Activated CD4-positive, alpha-beta T cell treated with anti-CD3 and anti-CD28 coated beads, Interleukin-10, Interleukin-2, amounts not matched to agents 100 ng/mL and 50 ng/mL, durations not matched to agents 16 hours and 8 hours (primary cell): ENCODE measurements at regions not wholly inside any gene's neighbourhood (a gene's known extent, or its start where the extent isn't known, plus 50 kb on each side); places are given as distances from the start of the nearest gene placed in this dataset.
"Not testable (repeated sequence)": the region's sequence is repeated elsewhere in the genome, so short reads cannot be mapped to it uniquely, and the experiment has no call there.

ENCODE experiments used
- DNase-seq: peaks from one replicate; pipeline ENCODE4 v3.0.0-alpha.2; 2020

DNA sequence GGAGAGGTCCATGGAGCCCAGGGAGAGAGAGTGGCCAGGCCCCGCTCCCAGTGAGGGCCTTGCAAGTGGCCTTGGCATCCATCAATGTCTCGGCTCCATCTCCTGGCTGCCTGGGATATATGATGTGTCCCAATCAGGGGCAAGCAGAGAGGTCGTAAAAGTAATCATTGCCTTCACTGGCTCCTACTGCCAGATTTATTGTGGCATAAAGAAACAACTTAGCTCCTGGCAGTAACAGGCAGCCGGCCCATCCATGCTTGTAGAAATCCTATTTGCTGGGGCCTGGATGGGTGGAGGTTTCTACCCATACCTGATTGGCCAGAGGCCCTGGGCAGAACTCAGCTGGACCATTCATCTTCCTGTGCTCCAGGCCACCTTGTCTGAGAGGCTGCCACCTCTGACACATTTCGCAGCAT is 272.6 kb downstream of the MATN1 start:
- DNase-seq = no peak

- no peak for DNase-seq
Observed at GRCh38 chr1:30450148-30450817, 273.1 kb downstream of the MATN1 start.

DNA sequence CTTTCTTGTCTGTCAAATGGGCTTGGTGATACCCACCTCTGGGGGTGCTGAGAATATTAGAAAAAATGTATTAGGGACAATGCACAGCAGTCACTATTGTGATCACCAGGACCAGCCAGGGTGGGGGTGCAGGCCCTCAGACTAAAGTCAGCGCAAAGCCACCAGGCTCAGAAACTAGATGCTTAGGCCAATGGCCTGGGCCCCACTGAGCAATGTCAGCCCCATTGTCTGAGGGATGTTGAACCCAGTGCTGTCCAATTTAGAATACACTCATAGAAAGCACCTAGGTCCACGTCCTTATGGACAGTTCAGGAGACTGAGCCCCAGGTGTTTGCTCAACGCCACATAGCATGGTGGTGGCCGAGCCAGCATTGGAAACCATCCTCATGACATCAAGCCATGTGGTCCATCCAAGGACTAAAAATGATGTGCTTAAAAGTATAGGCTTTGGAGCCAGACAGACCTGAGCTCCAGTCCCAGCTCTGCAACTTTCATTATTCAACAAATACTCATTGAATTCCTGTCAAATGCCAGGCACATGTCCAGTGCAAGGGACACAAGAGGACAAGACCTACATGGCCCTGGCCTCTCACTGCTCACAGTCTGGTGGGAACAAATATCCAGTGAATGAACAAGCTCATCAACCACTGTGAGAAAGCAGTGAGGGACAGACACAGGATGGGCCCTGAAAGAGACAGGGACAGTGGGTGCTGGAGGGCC is 273.8 kb downstream of the MATN1 start:
- DNase-seq = no peak

- no peak for DNase-seq
Observed at GRCh38 chr1:30449003-30449402, 274.4 kb downstream of the MATN1 start.

GRCh38 chr1:30447701-30448100 is 275.7 kb downstream of the MATN1 start:
- DNase-seq = no peak

GRCh38 chr1:30447080-30447479 is 276.3 kb downstream of the MATN1 start:
- no peak for DNase-seq

DNA sequence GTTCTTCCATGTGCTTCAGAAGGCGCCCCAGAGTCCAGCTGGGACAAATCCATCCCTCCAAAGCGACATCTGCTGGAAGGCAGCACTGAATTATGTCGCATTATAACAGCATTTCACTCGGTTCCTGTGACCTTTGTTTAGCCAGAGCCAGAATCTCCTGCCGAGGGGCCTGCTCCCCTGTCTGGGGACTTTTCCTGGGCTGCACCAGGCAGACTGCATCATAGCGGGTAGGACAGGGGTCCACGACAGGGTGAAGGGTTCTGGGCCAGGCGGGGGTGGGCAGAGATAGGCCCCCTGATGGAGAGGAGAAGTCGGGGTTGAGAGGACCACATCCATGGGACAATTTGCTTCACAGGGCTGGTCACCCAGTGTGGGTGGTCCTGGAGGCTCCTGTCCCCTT is 276.9 kb downstream of the MATN1 start:
- no peak for DNase-seq

GRCh38 chr1:30446095-30446494 is 277.3 kb downstream of the MATN1 start:
- no peak for DNase-seq

GRCh38 chr1:30445449-30445848 is 277.9 kb downstream of the MATN1 start:
- DNase-seq = no peak

GRCh38 chr1:30444850-30445249 is 278.5 kb downstream of the MATN1 start:
- DNase-seq = no peak

- DNase-seq = no peak
Observed at GRCh38 chr1:30444401-30444800, 279.0 kb downstream of the MATN1 start.

- DNase-seq = not testable (repeated sequence)
Observed at GRCh38 chr1:30438274-30438673, 285.1 kb downstream of the MATN1 start.

DNA sequence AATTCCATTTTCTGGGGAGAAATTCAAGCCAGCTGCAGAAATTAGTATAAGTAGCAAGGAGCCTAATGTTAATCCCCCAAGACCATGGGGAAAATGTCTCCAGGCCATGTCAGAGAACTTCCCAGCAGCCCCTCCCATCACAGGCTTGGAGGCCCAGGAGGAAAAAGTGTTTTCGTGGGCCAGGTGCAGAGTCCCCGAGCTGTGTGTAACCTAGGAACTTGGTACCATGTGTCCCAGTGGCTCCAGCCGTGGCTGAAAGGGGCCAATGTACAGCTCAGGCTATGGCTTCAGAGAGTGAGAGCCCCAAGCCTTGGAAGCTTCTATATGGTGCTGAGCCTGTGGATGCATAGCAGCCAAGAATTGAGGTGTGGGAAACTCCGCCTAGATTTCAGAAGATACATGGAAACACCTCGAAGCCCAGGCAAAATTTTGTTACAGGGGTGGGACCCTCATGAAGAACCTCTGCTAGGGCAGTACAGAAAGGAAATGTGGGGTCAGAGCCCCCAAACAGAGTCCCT is 286.3 kb downstream of the MATN1 start:
- DNase-seq = no peak

GRCh38 chr1:30427545-30427944 is 295.8 kb downstream of the MATN1 start:
- no peak for DNase-seq

- DNase-seq = no peak
Observed at GRCh38 chr1:30425046-30425445, 298.3 kb downstream of the MATN1 start.

- DNase-seq = no peak
Observed at GRCh38 chr1:30423570-30423969, 299.8 kb downstream of the MATN1 start.

- no peak for DNase-seq
Observed at GRCh38 chr1:30422251-30422650, 301.1 kb downstream of the MATN1 start.

DNA sequence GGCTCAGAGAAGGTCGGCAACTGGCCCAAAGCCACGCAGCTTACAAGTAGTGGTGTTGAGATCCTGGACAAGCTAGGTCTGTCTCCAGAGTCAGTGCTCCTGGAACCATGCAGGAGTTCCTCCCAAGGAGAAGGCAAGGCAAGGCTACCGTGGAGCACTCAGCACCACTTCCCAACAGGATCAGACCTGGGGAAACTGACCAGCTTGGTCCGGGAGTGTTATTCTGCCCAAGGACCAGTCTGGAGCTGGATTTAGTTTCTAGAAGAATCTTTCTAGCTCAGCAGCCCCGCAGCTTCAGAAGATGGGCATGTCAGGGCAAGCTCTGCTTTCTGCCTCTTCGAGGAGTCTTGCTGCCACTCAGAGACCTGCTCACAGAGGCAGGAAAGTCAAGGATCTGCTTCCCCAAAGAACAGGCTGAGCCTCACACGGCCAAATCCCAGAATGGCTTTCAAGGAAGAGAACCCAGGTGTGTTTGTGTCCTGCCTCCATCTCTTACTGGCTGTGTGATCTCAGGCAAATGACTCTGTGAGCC is 302.8 kb downstream of the MATN1 start:
- no peak for DNase-seq

DNA sequence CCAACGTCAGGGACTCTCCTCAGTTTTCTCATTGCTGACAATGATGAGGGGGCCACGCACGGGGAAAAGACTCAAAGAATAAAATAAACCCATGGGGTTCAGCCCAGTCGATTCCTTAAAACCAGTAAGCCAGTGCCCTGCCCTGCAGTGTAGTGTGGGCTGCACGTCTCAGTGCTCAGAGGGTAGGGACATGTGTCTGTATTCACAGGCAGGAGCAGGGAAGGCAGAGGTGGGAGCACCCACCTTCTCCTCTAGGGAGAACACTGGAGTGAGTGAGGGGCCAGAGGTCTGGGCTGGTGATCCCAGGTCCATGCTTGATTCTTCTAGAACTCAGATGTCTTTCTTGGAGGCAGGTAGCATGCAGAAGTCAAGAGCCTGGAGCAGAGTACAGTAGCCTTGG is 303.6 kb downstream of the MATN1 start:
- no peak for DNase-seq

GRCh38 chr1:30418939-30419720 is 304.3 kb downstream of the MATN1 start:
- no peak for DNase-seq

- DNase-seq = no peak
Observed at GRCh38 chr1:30418061-30418938, 305.1 kb downstream of the MATN1 start.

GRCh38 chr1:30417701-30418046 is 305.7 kb downstream of the MATN1 start:
- no peak for DNase-seq
